ENCODE measurements at regions not wholly inside any gene's neighbourhood (a gene's known extent, or its start where the extent isn't known, plus 50 kb on each side); places are given as distances from the start of the nearest gene placed in this dataset.

GRCh38 chr5:57119031-57119430 is 54.8 kb upstream of the GPBP1 start:
- DNase-seq (ENCODE audit: missing footprints), result no peak
- intact Hi-C loops (cut with DNase I), result no loop called here
- ATAC-seq, result no peak

- DNase-seq (ENCODE audit: missing footprints), result no peak
- intact Hi-C loops (cut with DNase I), result no loop called here
- ATAC-seq, result no peak
Measured at GRCh38 chr5:57124014-57124413, 49.8 kb upstream of the GPBP1 start.
